K562 (cell line): ENCODE measurements at regions not wholly inside any gene's neighbourhood (a gene's known extent, or its start where the extent isn't known, plus 50 kb on each side); places are given as distances from the start of the nearest gene placed in this dataset.

Experiments
- ATAC-seq: fragments of 200-7000 bp; cut with Tn5 transposase; 3 replicates; pipeline ENCODE4 v1.9.1; 2020; ENCODE audit warnings: moderate library complexity
- BruUV-seq: library from RNA; stranded (reverse); fragments of 400-500 nt; replicated peaks from 2 replicates; lab custom pipeline; 2021; lab: Mats Ljungman, UMichigan
- CTCF ChIA-PET: fragments of 300-600 bp; formaldehyde crosslinking; extraction: SDS; loops from one replicate; lab custom pipeline; 2021; ENCODE audit warnings: low intra/inter-chr PET ratio; lab: Yijun Ruan, JAX
- POLR2A ChIA-PET: fragments of 300-600, 350-650 bp; sonication (Branson Sonifier 250); formaldehyde crosslinking; extraction: SDS; loops from one replicate; lab custom pipeline; 2021; ENCODE audit warnings: antibody characterized with exemption, inconsistent platforms; lab: Yijun Ruan, JAX
- DNase-seq, 4 experiments: peaks; one replicate each; pipeline versions ENCODE4 v3.0.0 to v3.0.0-alpha.2; 2011 to 2018; ENCODE audit warnings: low spot score in 3 of 4, mixed read lengths in 3 of 4; ENCODE audit errors: extremely low read depth in 1 of 4
- FAIRE-seq: peaks from 2 replicates; lab custom pipeline; 2011; peaks lifted over from hg19 to GRCh38; lab: Jason Lieb, UNC
- H2AFZ ChIP-seq: 2 replicates; pipeline ENCODE4 v1.6.0; 2011; ENCODE audit warnings: low read depth, low read length, control low read depth, inconsistent platforms
- H3K27ac ChIP-seq: fragments of 200-600 bp; 3 replicates; pipeline ENCODE4 v1.8.0; 2011; ENCODE audit warnings: low read depth, mild to moderate bottlenecking, control low read depth, inconsistent platforms, low read length, moderate library complexity, mixed read lengths; ENCODE audit errors: extremely low read depth
- H3K27me3 ChIP-seq, 2 experiments: fragments of 300-600 bp in 1 of 2; 2 replicates in 1 of 2; 3 replicates in 1 of 2; pipeline versions ENCODE4 v1.6.0 to v1.8.0; 2011; ENCODE audit warnings: inconsistent platforms in 2 of 2, low read length in 2 of 2, mild to moderate bottlenecking in 1 of 2, mixed read lengths in 1 of 2, moderate library complexity in 1 of 2; ENCODE audit not compliant: control insufficient read depth in 2 of 2, insufficient read depth in 2 of 2
- H3K36me3 ChIP-seq: fragments of 300-600 bp; 3 replicates; pipeline ENCODE4 v1.8.0; 2011; ENCODE audit warnings: mild to moderate bottlenecking, low read length, inconsistent platforms; ENCODE audit not compliant: control insufficient read depth, insufficient read depth
- H3K4me1 ChIP-seq, 2 experiments: fragments of 200-600 bp in 1 of 2; replicated peaks in 1 of 2; 2 replicates in 1 of 2; 3 replicates in 1 of 2; pipeline versions ENCODE4 v1.5.1 to v1.8.0; 2011; ENCODE audit warnings: inconsistent platforms in 2 of 2, low read length in 2 of 2, mild to moderate bottlenecking in 1 of 2, mixed read lengths in 1 of 2, moderate library complexity in 1 of 2; ENCODE audit not compliant: control insufficient read depth in 2 of 2, insufficient read depth in 2 of 2
- H3K4me2 ChIP-seq: 2 replicates; pipeline ENCODE4 v1.6.1; 2011; ENCODE audit warnings: low read length, control low read depth, inconsistent platforms, mixed read lengths; ENCODE audit not compliant: insufficient read depth
- H3K4me3 ChIP-seq: fragments of 200-600 bp; sonication (generic), shearing (Covaris generic); 2 replicates; pipeline ENCODE4 v1.5.1; 2016; ENCODE audit warnings: control low read depth, inconsistent platforms
- H3K79me2 ChIP-seq: fragments of 200-600 bp; 3 replicates; pipeline ENCODE4 v1.8.0; 2011; ENCODE audit warnings: low read length, inconsistent platforms; ENCODE audit not compliant: control insufficient read depth, insufficient read depth
- H3K9ac ChIP-seq, 2 experiments: 2 replicates each; pipeline versions ENCODE4 v1.6.0 to v1.6.1; 2011; ENCODE audit warnings: low read depth in 2 of 2, low read length in 2 of 2, control low read depth in 1 of 2, inconsistent platforms in 1 of 2, mild to moderate bottlenecking in 1 of 2, mixed read lengths in 1 of 2; ENCODE audit not compliant: insufficient read depth in 1 of 2
- H3K9me1 ChIP-seq: one replicate; pipeline ENCODE4 v1.6.0; 2011; ENCODE audit warnings: inconsistent platforms, mild to moderate bottlenecking, low read length, moderate library complexity; ENCODE audit not compliant: control insufficient read depth, insufficient read depth
- H3K9me3 ChIP-seq: replicated peaks from 2 replicates; pipeline ENCODE4 v1.5.1; 2011; ENCODE audit warnings: low read depth, low read length, inconsistent platforms; ENCODE audit not compliant: control insufficient read depth, insufficient read depth
- H4K20me1 ChIP-seq: replicated peaks from 2 replicates; pipeline ENCODE4 v1.6.1; 2011; ENCODE audit warnings: low read length, inconsistent platforms, mixed read lengths; ENCODE audit not compliant: control insufficient read depth, insufficient read depth
- EGR1 ChIP-seq: fragments of 450-650 bp; conservative IDR thresholded peaks from 2 replicates; pipeline ENCODE4 v1.6.1; 2017; ENCODE audit warnings: mild to moderate bottlenecking
- PTRF ChIP-seq: fragments of 450-650 bp; IDR thresholded peaks from 2 replicates; pipeline ENCODE4 v1.6.1; 2016; ENCODE audit warnings: mild to moderate bottlenecking, missing genetic modification characterization, missing compliant biosample characterization
- TAF1 ChIP-seq: IDR thresholded peaks from 2 replicates; pipeline ENCODE4 v1.6.1; 2011; ENCODE audit warnings: mild to moderate bottlenecking, low read length, moderate library complexity; ENCODE audit not compliant: insufficient read depth, control insufficient read depth, severe bottlenecking; ENCODE audit errors: extremely low read depth
- WGBS: fragments of 100-300 bp; shearing (Covaris generic); methylation state at CpG from one replicate; pipeline ENCODE4 v1.1.6; 2016; ENCODE audit warnings: low coverage, mixed read lengths; ENCODE audit not compliant: insufficient coverage; ENCODE audit errors: missing lambda C conversion rate; 5-methylcytosine and 5-hydroxymethylcytosine counted together
- in situ Hi-C: fragments of 300-500 bp; cut with MboI; formaldehyde crosslinking; loops from 4 replicates; pipeline ENCODE4 v1.15.0; 2018; ENCODE audit warnings: inconsistent platforms, mixed read lengths
- intact Hi-C: fragments of 100-400 bp; cut with micrococcal nuclease; formaldehyde crosslinking; loops from 2 replicates; pipeline ENCODE4 v1.14.2; 2022
- TF ChIP-seq, protein P1 (sequence below): fragments of 450-650 bp; IDR thresholded peaks from 2 replicates; pipeline ENCODE4 v1.6.1; 2016; ENCODE audit warnings: low read depth
- TF ChIP-seq, protein P2 (sequence below): sonication (generic); formaldehyde crosslinking; IDR thresholded peaks from 2 replicates; pipeline ENCODE4 v1.8.0; 2022; ENCODE audit warnings: missing genetic modification reagents, mild to moderate bottlenecking, moderate library complexity, borderline replicate concordance
- TF ChIP-seq, protein P3 (sequence below): fragments of 450-650 bp; formaldehyde crosslinking; IDR thresholded peaks from 2 replicates; pipeline ENCODE4 v1.4.0; 2020; ENCODE audit warnings: mild to moderate bottlenecking, moderate library complexity

DNA sequence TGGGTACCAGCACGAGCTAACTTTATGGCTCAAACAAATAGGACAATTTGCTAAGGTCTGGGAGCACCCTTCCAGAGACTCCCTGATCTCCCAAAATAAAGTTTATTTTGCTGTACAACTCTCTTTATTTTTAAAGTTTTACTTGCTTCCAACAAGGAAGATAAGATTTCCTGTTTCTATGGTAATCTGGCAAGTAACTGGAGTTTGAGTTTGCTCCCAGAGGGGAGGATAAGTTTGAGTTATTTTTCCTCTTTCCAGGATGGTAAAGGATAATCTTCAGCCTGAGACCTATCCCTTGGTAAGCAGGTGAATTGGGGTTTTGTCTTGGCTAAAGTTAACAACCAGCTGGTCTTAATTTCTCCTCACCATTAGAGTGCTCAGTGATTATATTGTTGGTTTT, 1019.4 kb upstream of the ALCAM start:
- no peak for FAIRE-seq
- DNase-seq = no peak
- Histone ChIP-seq H3K4me3 (no peak overlapping the region), H4K20me1 (no peaks in the 10 kb centered on the region), H3K9ac (no peak overlapping the region), H3K27me3 (no peaks in the 10 kb centered on the region), H3K4me2 (no peak overlapping the region), H3K9me1 (no peaks in the 10 kb centered on the region), H3K9me3 (no peaks in the 10 kb centered on the region), H3K4me1 (no peaks in the 10 kb centered on the region), H3K27ac (no peak overlapping the region), H3K36me3 (no peaks in the 10 kb centered on the region), H3K79me2 (no peaks in the 10 kb centered on the region), H2AFZ (no peak overlapping the region)
- 0% methylated on average over 1 of the region's 1 CpG for whole genome bisulfite sequencing
- no peak for ATAC-seq
- CTCF ChIA-PET = no interaction called here
- in situ Hi-C loops (no loop called here), intact Hi-C loops (no loop called here)
- BruUV-seq = no TSS peak
- POLR2A ChIA-PET = no interaction called here
- TF ChIP-seq TAF1 = no peak
- TF ChIP-seq, protein P1, sequence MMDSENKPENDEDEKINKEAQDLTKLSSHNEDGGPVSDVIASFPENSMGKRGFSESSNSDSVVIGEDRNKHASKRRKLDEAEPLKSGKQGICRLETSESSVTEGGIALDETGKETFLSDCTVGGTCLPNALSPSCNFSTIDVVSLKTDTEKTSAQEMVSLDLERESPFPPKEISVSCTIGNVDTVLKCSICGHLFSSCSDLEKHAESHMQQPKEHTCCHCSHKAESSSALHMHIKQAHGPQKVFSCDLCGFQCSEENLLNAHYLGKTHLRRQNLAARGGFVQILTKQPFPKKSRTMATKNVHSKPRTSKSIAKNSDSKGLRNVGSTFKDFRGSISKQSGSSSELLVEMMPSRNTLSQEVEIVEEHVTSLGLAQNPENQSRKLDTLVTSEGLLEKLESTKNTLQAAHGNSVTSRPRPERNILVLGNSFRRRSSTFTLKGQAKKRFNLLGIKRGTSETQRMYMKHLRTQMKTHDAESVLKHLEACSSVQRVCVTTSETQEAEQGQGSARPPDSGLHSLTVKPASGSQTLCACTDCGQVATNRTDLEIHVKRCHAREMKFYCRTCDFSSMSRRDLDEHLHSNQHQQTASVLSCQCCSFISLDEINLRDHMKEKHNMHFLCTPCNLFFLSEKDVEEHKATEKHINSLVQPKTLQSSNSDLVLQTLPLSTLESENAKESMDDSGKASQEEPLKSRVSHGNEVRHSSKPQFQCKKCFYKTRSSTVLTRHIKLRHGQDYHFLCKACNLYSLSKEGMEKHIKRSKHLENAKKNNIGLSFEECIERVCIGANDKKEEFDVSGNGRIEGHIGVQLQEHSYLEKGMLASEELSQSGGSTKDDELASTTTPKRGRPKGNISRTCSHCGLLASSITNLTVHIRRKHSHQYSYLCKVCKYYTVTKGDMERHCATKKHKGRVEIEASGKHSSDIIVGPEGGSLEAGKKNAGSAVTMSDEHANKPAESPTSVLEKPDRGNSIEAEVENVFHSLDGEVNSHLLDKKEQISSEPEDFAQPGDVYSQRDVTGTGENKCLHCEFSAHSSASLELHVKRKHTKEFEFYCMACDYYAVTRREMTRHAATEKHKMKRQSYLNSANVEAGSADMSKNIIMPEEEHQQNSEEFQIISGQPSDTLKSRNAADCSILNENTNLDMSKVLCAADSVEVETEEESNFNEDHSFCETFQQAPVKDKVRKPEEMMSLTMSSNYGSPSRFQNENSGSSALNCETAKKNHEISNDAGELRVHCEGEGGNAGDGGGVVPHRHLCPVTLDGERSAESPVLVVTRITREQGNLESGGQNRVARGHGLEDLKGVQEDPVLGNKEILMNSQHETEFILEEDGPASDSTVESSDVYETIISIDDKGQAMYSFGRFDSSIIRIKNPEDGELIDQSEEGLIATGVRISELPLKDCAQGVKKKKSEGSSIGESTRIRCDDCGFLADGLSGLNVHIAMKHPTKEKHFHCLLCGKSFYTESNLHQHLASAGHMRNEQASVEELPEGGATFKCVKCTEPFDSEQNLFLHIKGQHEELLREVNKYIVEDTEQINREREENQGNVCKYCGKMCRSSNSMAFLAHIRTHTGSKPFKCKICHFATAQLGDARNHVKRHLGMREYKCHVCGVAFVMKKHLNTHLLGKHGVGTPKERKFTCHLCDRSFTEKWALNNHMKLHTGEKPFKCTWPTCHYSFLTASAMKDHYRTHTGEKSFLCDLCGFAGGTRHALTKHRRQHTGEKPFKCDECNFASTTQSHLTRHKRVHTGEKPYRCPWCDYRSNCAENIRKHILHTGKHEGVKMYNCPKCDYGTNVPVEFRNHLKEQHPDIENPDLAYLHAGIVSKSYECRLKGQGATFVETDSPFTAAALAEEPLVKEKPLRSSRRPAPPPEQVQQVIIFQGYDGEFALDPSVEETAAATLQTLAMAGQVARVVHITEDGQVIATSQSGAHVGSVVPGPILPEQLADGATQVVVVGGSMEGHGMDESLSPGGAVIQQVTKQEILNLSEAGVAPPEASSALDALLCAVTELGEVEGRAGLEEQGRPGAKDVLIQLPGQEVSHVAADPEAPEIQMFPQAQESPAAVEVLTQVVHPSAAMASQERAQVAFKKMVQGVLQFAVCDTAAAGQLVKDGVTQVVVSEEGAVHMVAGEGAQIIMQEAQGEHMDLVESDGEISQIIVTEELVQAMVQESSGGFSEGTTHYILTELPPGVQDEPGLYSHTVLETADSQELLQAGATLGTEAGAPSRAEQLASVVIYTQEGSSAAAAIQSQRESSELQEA = no peak
- TF ChIP-seq PTRF = no peak
- TF ChIP-seq, protein P2, sequence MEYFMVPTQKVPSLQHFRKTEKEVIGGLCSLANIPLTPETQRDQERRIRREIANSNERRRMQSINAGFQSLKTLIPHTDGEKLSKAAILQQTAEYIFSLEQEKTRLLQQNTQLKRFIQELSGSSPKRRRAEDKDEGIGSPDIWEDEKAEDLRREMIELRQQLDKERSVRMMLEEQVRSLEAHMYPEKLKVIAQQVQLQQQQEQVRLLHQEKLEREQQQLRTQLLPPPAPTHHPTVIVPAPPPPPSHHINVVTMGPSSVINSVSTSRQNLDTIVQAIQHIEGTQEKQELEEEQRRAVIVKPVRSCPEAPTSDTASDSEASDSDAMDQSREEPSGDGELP (CRISPR knock-in tag) = no peak
- no peak for TF ChIP-seq EGR1
- TF ChIP-seq, protein P3, sequence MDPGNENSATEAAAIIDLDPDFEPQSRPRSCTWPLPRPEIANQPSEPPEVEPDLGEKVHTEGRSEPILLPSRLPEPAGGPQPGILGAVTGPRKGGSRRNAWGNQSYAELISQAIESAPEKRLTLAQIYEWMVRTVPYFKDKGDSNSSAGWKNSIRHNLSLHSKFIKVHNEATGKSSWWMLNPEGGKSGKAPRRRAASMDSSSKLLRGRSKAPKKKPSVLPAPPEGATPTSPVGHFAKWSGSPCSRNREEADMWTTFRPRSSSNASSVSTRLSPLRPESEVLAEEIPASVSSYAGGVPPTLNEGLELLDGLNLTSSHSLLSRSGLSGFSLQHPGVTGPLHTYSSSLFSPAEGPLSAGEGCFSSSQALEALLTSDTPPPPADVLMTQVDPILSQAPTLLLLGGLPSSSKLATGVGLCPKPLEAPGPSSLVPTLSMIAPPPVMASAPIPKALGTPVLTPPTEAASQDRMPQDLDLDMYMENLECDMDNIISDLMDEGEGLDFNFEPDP (CRISPR knock-in tag) = no peak
